ENCODE measurements at regions not wholly inside any gene's neighbourhood (a gene's known extent, or its start where the extent isn't known, plus 50 kb on each side); places are given as distances from the start of the nearest gene placed in this dataset.
"Not testable (repeated sequence)": the region's sequence is repeated elsewhere in the genome, so short reads cannot be mapped to it uniquely, and the experiment has no call there.

DNA sequence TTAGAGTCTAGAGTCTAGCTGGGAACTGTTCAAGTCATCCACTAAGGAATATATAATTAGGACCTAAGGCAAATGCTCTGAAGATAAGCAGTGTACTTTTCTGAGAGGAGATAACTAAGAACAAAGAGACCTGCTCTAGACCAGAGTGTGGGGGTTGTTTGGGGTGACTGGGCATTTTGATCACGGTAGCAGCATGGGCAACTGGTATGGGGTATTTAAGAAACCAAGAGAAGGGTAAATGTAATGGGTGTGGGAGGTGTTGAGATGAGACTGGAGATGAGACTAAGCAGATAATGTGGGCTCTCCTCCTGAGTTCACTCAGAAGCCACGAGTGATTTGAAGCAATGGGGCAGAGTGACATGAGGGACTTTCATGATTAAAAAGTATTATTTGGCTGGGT lies 1082.9 kb downstream of the GATA3 start:
- Histone ChIP-seq H3K4me3 (ENCODE audit: low read length) (no peak overlapping the region), H3K27me3 (ENCODE audit: insufficient read depth, low read length) (no peaks in the 10 kb centered on the region), H3K36me3 (ENCODE audit: insufficient read depth, low read length) (no peaks in the 10 kb centered on the region), H3K9me3 (ENCODE audit: low read length) (no peaks in the 10 kb centered on the region), H3K4me1 (ENCODE audit: insufficient read depth, low read length) (no peaks in the 10 kb centered on the region), H2AFZ (ENCODE audit: low read depth, low read length) (no peak overlapping the region)

DNA sequence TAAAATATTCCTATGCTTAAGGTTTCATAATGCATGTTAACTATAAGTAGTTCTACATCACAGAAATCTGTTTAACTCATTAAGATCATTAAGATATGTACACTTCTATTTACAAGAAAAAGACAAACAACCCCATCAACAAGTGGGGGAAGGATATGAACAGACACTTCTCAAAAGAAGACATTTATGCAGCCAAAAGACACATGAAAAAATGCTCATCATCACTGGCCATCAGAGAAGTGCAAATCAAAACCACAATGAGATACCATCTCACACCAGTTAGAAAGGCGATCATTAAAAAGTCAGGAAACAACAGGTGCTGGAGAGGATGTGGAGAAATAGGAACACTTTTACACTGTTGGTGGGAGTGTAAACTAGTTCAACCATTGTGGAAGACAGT lies 1084.3 kb downstream of the GATA3 start:
- not testable (repeated sequence) for H3K4me1 ChIP-seq (ENCODE audit: insufficient read depth, low read length)

DNA sequence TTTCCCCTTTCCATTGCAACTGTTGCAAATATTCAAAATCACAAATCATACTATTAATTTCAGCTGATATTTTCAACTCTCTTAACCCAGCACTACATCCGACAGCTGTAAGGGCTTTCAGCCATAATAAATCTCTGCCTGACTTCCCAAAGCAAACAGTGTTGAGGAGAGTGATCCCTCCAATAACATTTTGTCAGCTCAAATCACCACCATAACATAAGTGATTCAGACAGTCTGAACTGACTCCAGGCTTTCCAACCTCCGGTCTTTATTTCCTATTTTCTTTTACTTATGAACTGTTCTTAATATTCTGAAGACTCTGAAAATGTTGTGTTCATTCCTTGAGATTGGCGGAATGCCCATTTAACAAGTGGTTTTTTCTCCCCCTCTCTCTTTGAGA lies 1085.9 kb downstream of the GATA3 start:
- H3K4me1 ChIP-seq (ENCODE audit: insufficient read depth, low read length) = no peaks in the 10 kb centered on the region
- H3K36me3 ChIP-seq (ENCODE audit: insufficient read depth, low read length) = no peaks in the 10 kb centered on the region
- H3K4me3 ChIP-seq (ENCODE audit: low read length) = no peak overlapping the region
- no peaks in the 10 kb centered on the region for H3K27me3 ChIP-seq (ENCODE audit: insufficient read depth, low read length)
- H2AFZ ChIP-seq (ENCODE audit: low read depth, low read length) = no peak overlapping the region
- H3K9me3 ChIP-seq (ENCODE audit: low read length) = no peaks in the 10 kb centered on the region

More for the DNA sequence above, 1084.3 kb downstream of the GATA3 start:
- H3K27me3 ChIP-seq (ENCODE audit: insufficient read depth, low read length); H2AFZ ChIP-seq (ENCODE audit: low read depth, low read length); H3K9me3 ChIP-seq (ENCODE audit: low read length); H3K36me3 ChIP-seq (ENCODE audit: insufficient read depth, low read length); H3K4me3 ChIP-seq (ENCODE audit: low read length): not testable (repeated sequence)

DNA sequence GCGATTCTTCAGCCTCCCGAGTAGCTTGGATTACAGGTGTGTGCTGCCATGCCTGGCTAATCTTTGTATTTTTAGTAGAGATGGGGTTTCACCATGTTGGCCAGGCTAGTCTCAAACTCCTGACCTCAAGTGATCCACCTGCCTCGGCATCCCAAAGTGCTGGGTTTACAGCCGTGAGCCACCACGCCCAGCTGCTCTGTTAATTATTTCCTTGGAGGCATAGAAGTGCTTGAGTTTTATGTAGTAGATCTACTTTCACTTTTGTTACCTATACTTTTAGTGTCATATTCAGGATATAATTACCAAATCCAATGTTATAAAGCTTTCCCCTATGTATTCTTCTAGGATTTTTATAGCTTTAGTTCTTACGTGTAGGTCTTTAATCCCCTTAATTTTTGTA lies 1093.0 kb downstream of the GATA3 start:
- Histone ChIP-seq H3K9me3 (ENCODE audit: low read length) (no peaks in the 10 kb centered on the region), H3K4me3 (ENCODE audit: low read length) (no peak overlapping the region), H2AFZ (ENCODE audit: low read depth, low read length) (no peak overlapping the region), H3K27me3 (ENCODE audit: insufficient read depth, low read length) (no peaks in the 10 kb centered on the region), H3K36me3 (ENCODE audit: insufficient read depth, low read length) (no peaks in the 10 kb centered on the region), H3K4me1 (ENCODE audit: insufficient read depth, low read length) (no peaks in the 10 kb centered on the region)

DNA sequence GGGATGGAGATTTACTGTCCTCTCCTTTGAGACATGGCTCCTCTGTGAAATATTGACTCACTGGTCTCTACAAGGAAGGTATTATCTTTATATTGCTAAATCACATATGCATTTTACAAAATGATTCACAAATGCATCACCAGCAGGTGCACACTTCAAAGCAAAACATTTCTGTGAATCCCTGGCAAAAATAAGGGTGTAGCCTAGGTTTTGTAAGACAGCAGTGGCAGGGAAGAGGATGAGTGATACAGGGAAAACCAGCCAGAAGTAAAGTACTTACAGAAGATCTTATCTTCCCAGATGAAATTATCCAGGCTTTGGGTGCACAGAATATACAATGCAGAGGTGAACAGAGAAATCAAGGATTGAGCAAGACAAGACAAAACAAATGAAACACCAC lies 1094.6 kb downstream of the GATA3 start:
- Histone ChIP-seq H3K27me3 (ENCODE audit: insufficient read depth, low read length) (no peaks in the 10 kb centered on the region), H3K4me3 (ENCODE audit: low read length) (no peak overlapping the region), H3K4me1 (ENCODE audit: insufficient read depth, low read length) (no peaks in the 10 kb centered on the region), H3K9me3 (ENCODE audit: low read length) (no peaks in the 10 kb centered on the region), H2AFZ (ENCODE audit: low read depth, low read length) (no peak overlapping the region), H3K36me3 (ENCODE audit: insufficient read depth, low read length) (no peaks in the 10 kb centered on the region)

DNA sequence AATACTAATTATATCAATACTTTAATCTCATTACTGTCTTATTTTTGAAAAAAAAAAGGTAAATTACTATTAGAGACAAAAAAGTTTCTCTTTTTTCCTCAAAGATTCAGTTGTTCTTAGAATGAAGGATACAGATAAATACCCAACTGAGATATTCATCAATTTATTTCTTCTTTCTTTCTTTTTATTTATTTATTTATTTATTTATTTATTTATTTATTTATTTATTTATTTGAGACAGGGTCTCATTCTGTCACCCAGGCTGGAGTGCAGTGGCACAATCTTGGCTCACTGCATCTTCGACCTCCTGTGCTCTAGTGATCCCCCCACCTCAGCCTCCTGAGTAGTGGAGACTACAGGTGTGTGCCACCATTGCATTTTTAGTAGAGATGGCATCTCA lies 1098.6 kb downstream of the GATA3 start:
- not testable (repeated sequence) for H3K36me3 ChIP-seq (ENCODE audit: insufficient read depth, low read length); H3K9me3 ChIP-seq (ENCODE audit: low read length); H3K4me1 ChIP-seq (ENCODE audit: insufficient read depth, low read length); H3K4me3 ChIP-seq (ENCODE audit: low read length); H3K27me3 ChIP-seq (ENCODE audit: insufficient read depth, low read length); H2AFZ ChIP-seq (ENCODE audit: low read depth, low read length)

DNA sequence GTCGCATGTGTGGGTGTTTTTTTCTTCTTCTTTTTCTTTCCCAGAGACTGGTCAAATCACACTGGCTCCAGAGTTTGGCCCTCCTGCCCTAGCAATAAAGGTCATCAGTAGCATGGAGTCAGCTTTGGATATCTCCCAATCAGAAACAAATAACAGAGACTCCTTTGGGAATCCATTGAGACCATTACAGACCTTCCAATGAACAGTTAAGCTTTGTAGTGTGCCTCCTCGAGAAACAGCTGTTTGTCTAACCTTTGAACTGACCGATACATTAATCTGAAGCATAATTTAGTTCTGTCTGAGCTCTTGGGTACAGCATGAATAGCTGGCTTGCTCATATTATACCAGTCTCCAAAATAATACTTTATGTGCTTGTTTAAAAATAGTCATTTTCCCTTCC lies 1103.2 kb downstream of the GATA3 start:
- Histone ChIP-seq H3K27me3 (ENCODE audit: insufficient read depth, low read length) (no peaks in the 10 kb centered on the region), H3K36me3 (ENCODE audit: insufficient read depth, low read length) (no peaks in the 10 kb centered on the region), H3K4me3 (ENCODE audit: low read length) (no peak overlapping the region), H3K4me1 (ENCODE audit: insufficient read depth, low read length) (no peaks in the 10 kb centered on the region), H2AFZ (ENCODE audit: low read depth, low read length) (no peak overlapping the region), H3K9me3 (ENCODE audit: low read length) (no peaks in the 10 kb centered on the region)

DNA sequence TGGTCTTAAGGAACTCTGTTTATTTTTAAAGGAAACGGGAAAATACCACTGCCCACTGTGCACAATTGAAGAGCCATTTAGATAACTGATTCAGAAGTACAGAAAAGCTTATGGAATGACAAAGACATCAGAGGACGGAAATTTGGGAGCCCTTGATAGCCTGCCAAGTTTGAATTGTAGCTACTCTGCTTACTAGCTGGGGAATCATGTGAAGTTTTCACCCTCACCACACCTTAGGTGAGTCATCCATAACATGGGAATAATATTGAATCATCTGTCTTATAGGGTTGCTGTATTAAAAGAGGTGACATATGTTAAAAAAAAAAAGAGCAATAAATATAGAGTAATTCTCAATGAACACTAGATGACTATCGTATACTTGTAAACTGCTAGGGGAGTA lies 1104.2 kb downstream of the GATA3 start:
- Histone ChIP-seq H2AFZ (ENCODE audit: low read depth, low read length) (no peak overlapping the region), H3K36me3 (ENCODE audit: insufficient read depth, low read length) (no peaks in the 10 kb centered on the region), H3K27me3 (ENCODE audit: insufficient read depth, low read length) (no peaks in the 10 kb centered on the region), H3K4me1 (ENCODE audit: insufficient read depth, low read length) (no peaks in the 10 kb centered on the region), H3K9me3 (ENCODE audit: low read length) (no peaks in the 10 kb centered on the region), H3K4me3 (ENCODE audit: low read length) (no peak overlapping the region)

DNA sequence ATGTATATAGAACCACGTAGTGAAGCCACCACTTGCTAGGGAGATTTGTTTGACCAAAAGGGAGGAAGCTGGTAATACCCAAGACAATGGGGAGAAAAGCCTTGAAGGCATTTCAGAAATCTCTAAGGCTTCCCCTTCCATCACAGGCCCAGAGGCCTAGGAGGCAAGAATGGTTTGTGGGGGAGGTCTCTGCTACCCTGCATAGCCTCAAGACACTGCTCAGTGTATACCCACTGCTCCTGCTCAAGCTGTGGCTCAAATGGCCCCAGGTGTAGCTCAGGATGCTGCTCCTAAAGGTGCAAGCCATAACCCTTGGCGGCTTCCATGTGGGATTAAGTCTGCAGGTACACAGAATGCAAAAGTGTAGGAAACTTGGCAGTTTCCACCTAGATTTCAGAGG lies 1105.8 kb downstream of the GATA3 start:
- no peaks in the 10 kb centered on the region for H3K36me3 ChIP-seq (ENCODE audit: insufficient read depth, low read length)
- H3K27me3 ChIP-seq (ENCODE audit: insufficient read depth, low read length) = no peaks in the 10 kb centered on the region
- no peaks in the 10 kb centered on the region for H3K9me3 ChIP-seq (ENCODE audit: low read length)
- no peak overlapping the region for H2AFZ ChIP-seq (ENCODE audit: low read depth, low read length)
- no peak overlapping the region for H3K4me3 ChIP-seq (ENCODE audit: low read length)
- H3K4me1 ChIP-seq (ENCODE audit: insufficient read depth, low read length) = no peaks in the 10 kb centered on the region

DNA sequence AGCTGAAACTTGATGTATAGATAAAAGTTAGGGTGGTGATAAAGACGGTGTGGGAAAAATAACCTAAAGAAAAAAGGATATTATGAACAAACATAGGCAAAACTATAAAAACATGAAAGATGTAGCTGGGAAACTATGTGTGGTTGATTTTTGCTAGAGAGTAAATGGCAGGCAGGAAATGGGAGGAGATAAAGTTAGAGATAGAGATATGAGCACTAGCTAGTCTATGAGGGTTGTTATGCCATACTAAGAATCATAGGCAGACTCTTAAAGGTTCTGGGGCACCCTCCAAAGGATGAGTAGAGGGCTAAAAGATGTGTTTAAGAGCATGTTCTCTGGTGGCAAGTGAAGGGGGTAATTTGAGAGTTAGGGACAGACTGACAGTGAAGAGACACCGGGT lies 1109.2 kb downstream of the GATA3 start:
- Histone ChIP-seq H3K4me3 (ENCODE audit: low read length) (no peak overlapping the region), H3K36me3 (ENCODE audit: insufficient read depth, low read length) (no peaks in the 10 kb centered on the region), H2AFZ (ENCODE audit: low read depth, low read length) (no peak overlapping the region)

DNA sequence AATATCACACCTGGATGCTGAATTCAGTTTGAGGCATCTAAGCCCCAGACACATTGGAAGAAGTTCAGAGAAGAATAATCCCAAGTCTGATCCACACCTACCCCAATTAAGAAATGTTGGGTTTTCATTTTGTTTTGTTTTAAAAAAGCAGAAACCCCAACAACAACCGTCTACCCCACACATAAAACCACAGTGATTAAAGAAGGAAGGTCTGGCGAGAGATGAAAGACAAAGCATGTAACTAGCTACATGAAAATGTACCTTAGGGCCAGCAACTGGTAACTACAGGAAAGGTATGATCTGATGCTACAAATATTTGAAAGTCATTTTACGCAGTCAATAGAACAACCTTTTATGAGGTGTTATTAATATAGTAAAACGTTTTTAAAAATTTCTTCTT lies 1112.3 kb downstream of the GATA3 start:
- Histone ChIP-seq H2AFZ (ENCODE audit: low read depth, low read length) (no peak overlapping the region), H3K9me3 (ENCODE audit: low read length) (no peaks in the 10 kb centered on the region), H3K4me1 (ENCODE audit: insufficient read depth, low read length) (no peaks in the 10 kb centered on the region), H3K4me3 (ENCODE audit: low read length) (no peak overlapping the region), H3K27me3 (ENCODE audit: insufficient read depth, low read length) (no peaks in the 10 kb centered on the region), H3K36me3 (ENCODE audit: insufficient read depth, low read length) (no peaks in the 10 kb centered on the region)

More for the DNA sequence above, 1109.2 kb downstream of the GATA3 start:
- no peaks in the 10 kb centered on the region for H3K9me3 ChIP-seq (ENCODE audit: low read length)
- no peaks in the 10 kb centered on the region for H3K4me1 ChIP-seq (ENCODE audit: insufficient read depth, low read length)
- no peaks in the 10 kb centered on the region for H3K27me3 ChIP-seq (ENCODE audit: insufficient read depth, low read length)

DNA sequence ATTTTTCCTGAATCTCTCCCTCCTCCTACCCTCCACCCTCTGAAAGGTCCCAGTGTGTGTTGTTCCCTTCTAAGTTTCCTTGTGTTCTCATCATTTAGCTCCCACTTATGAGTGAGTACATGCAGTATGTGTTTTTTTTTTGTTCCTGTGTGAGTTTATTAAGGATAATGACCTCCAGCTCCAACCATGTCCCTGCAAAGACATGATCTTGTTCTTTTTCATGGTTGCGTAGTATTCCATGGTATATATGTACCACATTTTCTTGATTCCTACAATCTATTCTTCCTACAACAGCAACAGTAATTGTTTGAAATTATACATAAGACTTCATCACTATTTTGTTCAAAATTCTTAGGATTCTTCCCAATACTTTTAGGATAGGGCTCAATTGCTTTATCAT lies 1117.8 kb downstream of the GATA3 start:
- Histone ChIP-seq H3K27me3 (ENCODE audit: insufficient read depth, low read length) (no peaks in the 10 kb centered on the region), H2AFZ (ENCODE audit: low read depth, low read length) (no peak overlapping the region), H3K9me3 (ENCODE audit: low read length) (no peaks in the 10 kb centered on the region), H3K4me3 (ENCODE audit: low read length) (no peak overlapping the region), H3K4me1 (ENCODE audit: insufficient read depth, low read length) (no peaks in the 10 kb centered on the region), H3K36me3 (ENCODE audit: insufficient read depth, low read length) (no peaks in the 10 kb centered on the region)

DNA sequence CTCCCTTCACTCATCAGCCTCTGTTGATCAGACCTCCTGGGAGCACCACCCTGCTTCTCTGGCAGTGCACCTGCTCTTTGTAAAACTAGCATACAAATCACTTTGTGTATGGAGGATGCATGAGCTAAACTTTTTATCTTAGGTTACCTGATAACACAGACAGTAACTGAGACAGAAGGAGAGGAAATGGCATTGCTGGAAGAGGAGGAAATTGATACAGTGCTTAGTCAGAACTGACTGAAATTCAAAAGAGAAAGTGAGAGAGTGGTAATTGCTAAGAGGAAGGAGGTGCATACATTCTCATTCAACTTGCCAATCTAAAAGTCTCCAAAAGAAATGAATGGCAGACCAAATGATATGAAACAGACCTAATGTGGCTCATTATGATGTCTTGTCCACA lies 1120.7 kb downstream of the GATA3 start:
- no peak overlapping the region for H3K4me3 ChIP-seq (ENCODE audit: low read length)
- H3K36me3 ChIP-seq (ENCODE audit: insufficient read depth, low read length) = no peaks in the 10 kb centered on the region
- no peak overlapping the region for H2AFZ ChIP-seq (ENCODE audit: low read depth, low read length)
- no peaks in the 10 kb centered on the region for H3K9me3 ChIP-seq (ENCODE audit: low read length)
- no peaks in the 10 kb centered on the region for H3K4me1 ChIP-seq (ENCODE audit: insufficient read depth, low read length)
- H3K27me3 ChIP-seq (ENCODE audit: insufficient read depth, low read length) = no peaks in the 10 kb centered on the region

DNA sequence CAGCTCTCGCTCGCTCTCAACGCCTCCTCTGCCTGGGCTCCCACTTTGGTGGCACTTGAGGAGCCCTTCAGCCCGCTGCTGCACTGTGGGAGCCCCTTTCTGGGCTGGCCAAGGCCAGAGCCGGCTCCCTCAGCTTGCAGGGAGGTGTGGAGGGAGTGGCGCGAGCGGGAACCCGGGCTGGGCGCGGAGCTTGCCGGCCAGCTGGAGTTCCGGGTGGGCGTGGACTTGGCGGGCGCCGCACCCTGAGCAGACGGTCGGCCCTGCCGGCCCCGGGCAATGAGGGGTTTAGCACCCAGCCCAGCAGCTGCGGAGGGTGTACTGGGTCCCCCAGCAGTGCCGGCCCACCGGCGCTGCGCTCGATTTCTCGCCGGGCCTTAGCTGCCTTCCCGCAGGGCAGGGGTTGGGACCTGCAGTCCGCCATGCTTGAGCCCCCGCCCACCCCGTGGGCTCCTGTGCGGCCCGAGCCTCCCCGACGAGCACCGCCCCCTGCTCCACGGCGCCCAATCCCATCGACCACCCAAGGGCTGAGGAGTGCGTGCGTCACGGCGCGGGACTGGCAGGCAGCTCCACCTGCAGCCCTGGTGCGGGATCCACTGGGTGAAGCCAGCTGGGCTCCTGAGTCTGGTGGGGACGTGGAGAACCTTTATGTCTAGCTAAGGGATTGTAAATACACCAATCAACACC lies 1128.9 kb downstream of the GATA3 start:
- not testable (repeated sequence) for H3K9me3 ChIP-seq (ENCODE audit: low read length); H2AFZ ChIP-seq (ENCODE audit: low read depth, low read length); H3K4me3 ChIP-seq (ENCODE audit: low read length); H3K4me1 ChIP-seq (ENCODE audit: insufficient read depth, low read length); H3K36me3 ChIP-seq (ENCODE audit: insufficient read depth, low read length); H3K27me3 ChIP-seq (ENCODE audit: insufficient read depth, low read length)

Data from neuron (in vitro differentiated cells).